Endothelial cell (in vitro differentiated cells): ENCODE measurements at regions not wholly inside any gene's neighbourhood (a gene's known extent, or its start where the extent isn't known, plus 50 kb on each side); places are given as distances from the start of the nearest gene placed in this dataset.
"Not testable (repeated sequence)": the region's sequence is repeated elsewhere in the genome, so short reads cannot be mapped to it uniquely, and the experiment has no call there.

Source experiments
- DNase-seq: peaks from one replicate; pipeline ENCODE4 v3.0.0; 2021; ENCODE audit warnings: low spot score
- H3K27ac Mint-ChIP-seq: one replicate; pipeline ENCODE4 v1.8.0; 2021; ENCODE audit warnings: mixed read lengths, inconsistent platforms; ENCODE audit not compliant: unreplicated experiment
- H3K27me3 Mint-ChIP-seq: one replicate; pipeline ENCODE4 v1.8.0; 2021; ENCODE audit warnings: mild to moderate bottlenecking, moderate library complexity, mixed read lengths, inconsistent platforms; ENCODE audit not compliant: unreplicated experiment
- H3K36me3 Mint-ChIP-seq: one replicate; pipeline ENCODE4 v1.8.0; 2021; ENCODE audit warnings: mild to moderate bottlenecking, low read depth, mixed read lengths, inconsistent platforms; ENCODE audit not compliant: unreplicated experiment
- H3K4me1 Mint-ChIP-seq: one replicate; pipeline ENCODE4 v1.8.0; 2021; ENCODE audit warnings: mild to moderate bottlenecking, mixed read lengths, inconsistent platforms; ENCODE audit not compliant: unreplicated experiment
- H3K4me3 Mint-ChIP-seq: one replicate; pipeline ENCODE4 v1.8.0; 2021; ENCODE audit warnings: mild to moderate bottlenecking, mixed read lengths, inconsistent platforms; ENCODE audit not compliant: unreplicated experiment
- H3K9me3 Mint-ChIP-seq: one replicate; pipeline ENCODE4 v1.8.0; 2021; ENCODE audit warnings: mixed read lengths, inconsistent platforms; ENCODE audit not compliant: unreplicated experiment
- TF ChIP-seq, protein P1 (sequence below): fragments of 200-600 bp; sonication (generic); IDR thresholded peaks from one replicate; pipeline ENCODE4 v1.5.0; 2021; ENCODE audit warnings: antibody characterized with exemption; ENCODE audit not compliant: unreplicated experiment

DNA sequence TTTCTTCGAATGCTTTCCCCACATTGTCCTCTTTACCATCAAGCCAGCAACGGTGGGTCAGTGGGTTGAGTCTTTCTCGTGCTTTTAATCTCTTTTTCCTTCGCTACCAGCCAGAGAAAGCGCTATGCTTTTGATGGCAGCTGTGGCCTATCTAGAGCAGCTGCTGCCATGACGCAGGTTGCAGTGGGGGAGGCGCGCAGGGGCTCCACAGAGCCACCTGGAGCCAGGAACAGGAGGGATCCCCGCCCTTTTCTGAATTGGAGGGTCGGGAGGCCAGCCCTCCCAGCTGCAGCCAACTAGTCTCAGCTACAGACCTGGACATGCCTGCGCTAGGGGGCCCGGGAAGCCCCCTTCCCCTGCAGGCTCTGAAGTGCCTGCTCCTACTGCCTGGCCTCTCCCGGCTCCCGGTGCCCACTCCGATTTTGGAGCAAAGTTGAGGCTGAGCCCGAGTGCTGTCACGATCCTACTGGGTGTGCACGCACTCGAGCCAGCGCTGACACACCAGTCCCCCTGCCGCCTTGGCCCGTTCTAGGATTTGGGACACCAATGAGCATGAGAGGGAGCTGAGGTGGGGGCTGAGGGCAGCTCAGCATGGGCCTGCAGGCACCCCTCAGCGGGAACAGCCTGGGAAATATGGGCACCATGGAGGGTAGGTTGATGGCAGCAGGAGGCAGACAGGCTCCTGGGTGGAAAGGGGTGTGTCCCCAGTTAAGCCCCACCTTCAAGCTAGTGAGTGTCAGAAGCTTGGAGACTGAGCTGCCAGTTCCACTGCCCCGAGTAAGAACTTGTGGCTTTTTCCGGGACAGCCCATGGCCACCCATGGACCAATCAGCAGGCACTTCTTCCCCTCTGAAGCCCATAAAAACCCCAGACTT, 784.2 kb downstream of the SLC6A15 start:
- no peak for DNase-seq
- H3K9me3 Mint-ChIP-seq, result no peaks in the 10 kb centered on the region
- no peak overlapping the region for H3K4me3 Mint-ChIP-seq
- no peaks in the 10 kb centered on the region for H3K4me1 Mint-ChIP-seq
- peaks cover 2% of the 10 kb centered on the region for H3K27me3 Mint-ChIP-seq
- no peak overlapping the region for H3K27ac Mint-ChIP-seq
- H3K36me3 Mint-ChIP-seq, result no peaks in the 10 kb centered on the region
- TF ChIP-seq, protein P1, sequence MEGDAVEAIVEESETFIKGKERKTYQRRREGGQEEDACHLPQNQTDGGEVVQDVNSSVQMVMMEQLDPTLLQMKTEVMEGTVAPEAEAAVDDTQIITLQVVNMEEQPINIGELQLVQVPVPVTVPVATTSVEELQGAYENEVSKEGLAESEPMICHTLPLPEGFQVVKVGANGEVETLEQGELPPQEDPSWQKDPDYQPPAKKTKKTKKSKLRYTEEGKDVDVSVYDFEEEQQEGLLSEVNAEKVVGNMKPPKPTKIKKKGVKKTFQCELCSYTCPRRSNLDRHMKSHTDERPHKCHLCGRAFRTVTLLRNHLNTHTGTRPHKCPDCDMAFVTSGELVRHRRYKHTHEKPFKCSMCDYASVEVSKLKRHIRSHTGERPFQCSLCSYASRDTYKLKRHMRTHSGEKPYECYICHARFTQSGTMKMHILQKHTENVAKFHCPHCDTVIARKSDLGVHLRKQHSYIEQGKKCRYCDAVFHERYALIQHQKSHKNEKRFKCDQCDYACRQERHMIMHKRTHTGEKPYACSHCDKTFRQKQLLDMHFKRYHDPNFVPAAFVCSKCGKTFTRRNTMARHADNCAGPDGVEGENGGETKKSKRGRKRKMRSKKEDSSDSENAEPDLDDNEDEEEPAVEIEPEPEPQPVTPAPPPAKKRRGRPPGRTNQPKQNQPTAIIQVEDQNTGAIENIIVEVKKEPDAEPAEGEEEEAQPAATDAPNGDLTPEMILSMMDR, result no peak

DNA sequence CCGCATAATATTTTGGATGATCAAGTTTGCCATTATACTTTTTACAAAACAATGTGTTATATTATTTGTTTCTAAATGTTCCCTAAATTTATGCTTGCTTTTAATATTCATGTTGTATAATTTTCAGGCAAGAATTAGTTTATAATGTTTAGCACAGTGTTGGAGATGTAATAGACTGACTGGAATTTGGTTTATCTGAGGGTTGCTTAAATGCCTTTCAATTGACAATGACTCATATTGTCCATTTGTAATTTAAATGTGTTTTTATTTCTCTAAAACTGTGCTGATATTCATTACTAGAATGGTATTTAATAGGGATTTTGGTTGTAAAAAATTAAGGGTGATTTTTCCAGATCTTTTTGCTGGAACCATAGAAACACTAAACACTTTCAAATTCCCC, 788.4 kb downstream of the SLC6A15 start:
- no peaks in the 10 kb centered on the region for H3K9me3 Mint-ChIP-seq
- no peak for DNase-seq
- H3K36me3 Mint-ChIP-seq, result no peaks in the 10 kb centered on the region
- no peak overlapping the region for H3K27ac Mint-ChIP-seq
- no peaks in the 10 kb centered on the region for H3K4me1 Mint-ChIP-seq
- peaks cover 2% of the 10 kb centered on the region for H3K27me3 Mint-ChIP-seq
- TF ChIP-seq, protein P1, result no peak
- no peak overlapping the region for H3K4me3 Mint-ChIP-seq

DNA sequence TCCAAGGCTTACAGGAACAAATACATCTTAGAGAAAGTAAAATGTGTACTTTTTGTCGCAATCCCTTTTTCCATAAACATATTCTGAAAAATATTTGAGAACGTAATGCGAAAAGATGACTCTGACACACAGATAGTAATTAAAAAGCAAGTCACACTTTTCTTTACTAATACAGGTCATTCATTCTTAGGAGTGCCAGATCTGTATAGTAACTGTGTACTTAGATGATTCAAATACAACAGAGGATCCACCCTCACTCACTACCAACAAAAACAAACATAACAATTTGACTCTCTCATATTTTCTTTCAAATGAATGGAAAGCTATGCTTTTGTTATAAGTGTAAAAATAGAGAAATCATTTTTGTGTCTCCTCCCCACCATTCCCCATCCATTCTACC, 795.4 kb downstream of the SLC6A15 start:
- Mint-ChIP-seq H3K4me3 (no peak overlapping the region), H3K9me3 (no peaks in the 10 kb centered on the region), H3K27ac (no peak overlapping the region), H3K4me1 (no peaks in the 10 kb centered on the region), H3K27me3 (no peaks in the 10 kb centered on the region), H3K36me3 (no peaks in the 10 kb centered on the region)
- TF ChIP-seq, protein P1, result no peak
- no peak for DNase-seq

DNA sequence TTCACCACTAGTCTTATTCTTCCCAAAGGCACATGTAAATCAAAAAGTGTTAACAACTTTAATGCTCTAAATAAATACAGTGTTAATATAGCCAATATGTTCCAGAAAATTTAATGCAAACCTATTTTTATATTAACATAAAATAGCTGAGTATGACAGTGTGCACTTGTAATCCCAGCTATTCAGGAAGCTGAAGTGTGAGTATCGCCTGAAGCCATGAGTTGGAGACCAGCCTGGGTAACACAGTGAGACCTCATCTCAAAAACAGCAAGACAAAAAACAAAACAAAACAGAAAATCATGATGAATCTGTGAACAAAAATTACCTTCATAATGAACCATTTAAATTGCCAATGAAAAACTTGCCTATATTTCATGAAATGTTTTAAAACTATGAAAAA, 798.9 kb downstream of the SLC6A15 start:
- no peak for DNase-seq
- Mint-ChIP-seq H3K36me3 (no peaks in the 10 kb centered on the region), H3K27ac (no peak overlapping the region), H3K4me3 (no peak overlapping the region), H3K4me1 (no peaks in the 10 kb centered on the region), H3K27me3 (no peaks in the 10 kb centered on the region), H3K9me3 (no peaks in the 10 kb centered on the region)
- TF ChIP-seq, protein P1, result no peak

DNA sequence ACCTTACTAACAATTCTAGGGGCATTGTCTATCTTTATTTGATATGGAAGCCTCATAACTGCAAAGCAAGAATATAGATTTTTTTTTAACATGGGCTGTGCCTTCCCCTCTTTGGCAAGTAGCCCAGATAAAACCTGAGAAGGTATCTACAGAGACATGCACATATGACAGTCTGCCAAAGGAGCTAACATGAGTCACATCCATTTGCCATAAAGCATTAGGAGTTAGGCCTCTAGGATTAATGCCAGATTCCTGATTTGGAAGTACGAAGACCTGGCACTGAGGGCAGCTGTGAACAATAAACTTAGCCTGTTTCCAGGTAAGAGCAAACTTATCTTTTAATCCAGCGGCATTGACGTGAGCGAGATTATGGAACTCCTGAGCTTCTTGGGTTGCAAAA, 808.7 kb downstream of the SLC6A15 start:
- H3K27ac Mint-ChIP-seq, DNase-seq, H3K4me3 Mint-ChIP-seq, H3K4me1 Mint-ChIP-seq, H3K27me3 Mint-ChIP-seq: not testable (repeated sequence)
- Mint-ChIP-seq H3K36me3 (peaks cover 14% of the 10 kb centered on the region), H3K9me3 (peaks cover 22% of the 10 kb centered on the region)

DNA sequence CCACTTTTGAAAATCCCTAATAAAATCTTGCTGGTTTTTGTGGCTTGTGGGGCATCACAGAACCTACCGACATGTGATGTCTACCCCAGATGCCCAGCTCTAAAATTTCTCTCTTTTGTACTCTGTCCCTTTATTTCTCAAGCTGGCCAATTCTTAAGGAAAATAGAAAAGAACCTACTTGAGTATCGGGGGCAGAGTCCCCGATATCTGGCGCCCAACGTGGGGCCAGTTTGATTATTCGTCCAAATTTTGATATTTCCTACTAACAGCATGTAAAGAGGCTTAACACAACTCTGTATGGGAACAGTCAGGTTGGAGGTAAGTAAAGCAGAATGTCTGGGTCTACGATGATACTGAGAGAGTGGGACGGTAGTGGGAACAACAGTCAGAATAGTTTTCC, 810.6 kb downstream of the SLC6A15 start:
- not testable (repeated sequence) for H3K27ac Mint-ChIP-seq, H3K4me1 Mint-ChIP-seq, H3K4me3 Mint-ChIP-seq, DNase-seq, H3K27me3 Mint-ChIP-seq
- peaks cover 22% of the 10 kb centered on the region for H3K9me3 Mint-ChIP-seq
- H3K36me3 Mint-ChIP-seq, result peaks cover 14% of the 10 kb centered on the region

DNA sequence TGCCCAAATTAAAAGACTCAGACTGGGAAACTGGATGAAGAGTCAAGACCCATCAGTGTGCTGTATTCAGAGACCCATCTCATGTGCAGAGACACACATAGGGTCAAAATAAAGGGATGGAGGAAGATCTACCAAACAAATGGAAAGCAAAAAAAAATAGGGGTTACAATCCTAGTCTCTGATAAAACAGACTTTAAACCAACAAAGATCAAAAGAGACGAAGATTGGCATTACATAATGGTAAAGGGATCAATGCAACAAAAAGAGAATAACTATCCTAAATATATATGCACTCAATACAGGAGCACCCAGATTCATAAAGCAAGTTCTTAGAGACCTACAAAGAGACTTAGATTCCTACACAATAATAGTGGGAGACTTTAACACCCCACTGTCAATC, 813.0 kb downstream of the SLC6A15 start:
- H3K9me3 Mint-ChIP-seq, result peaks cover 22% of the 10 kb centered on the region

More for the DNA sequence above, 813.0 kb downstream of the SLC6A15 start:
- peaks cover 14% of the 10 kb centered on the region for H3K36me3 Mint-ChIP-seq
- DNase-seq, H3K4me3 Mint-ChIP-seq, H3K27me3 Mint-ChIP-seq, H3K4me1 Mint-ChIP-seq, H3K27ac Mint-ChIP-seq: not testable (repeated sequence)
